ENCODE measurements at regions not wholly inside any gene's neighbourhood (a gene's known extent, or its start where the extent isn't known, plus 50 kb on each side); places are given as distances from the start of the nearest gene placed in this dataset.

DNA sequence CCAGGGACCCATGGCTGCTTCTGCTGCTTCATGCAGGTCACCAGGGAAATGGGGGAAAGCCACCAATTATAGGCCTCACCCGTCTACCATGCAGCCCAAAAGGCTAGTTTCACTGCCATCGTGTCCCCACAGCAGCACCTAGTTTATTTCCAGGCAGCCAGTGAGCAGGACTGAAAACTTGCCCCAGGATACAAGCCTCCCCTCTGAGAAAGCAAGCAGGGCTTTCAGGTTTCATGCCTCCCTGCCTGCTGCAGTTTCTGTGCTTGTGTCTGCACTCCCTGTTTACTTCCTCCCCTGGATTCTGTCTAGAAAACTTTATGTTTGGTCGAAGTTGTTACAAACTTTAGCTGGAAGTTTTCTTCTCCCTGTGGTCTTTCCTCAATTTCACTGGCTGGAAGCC is 319.1 kb downstream of the ANXA1 start:
- no peak for DNase-seq

DNA sequence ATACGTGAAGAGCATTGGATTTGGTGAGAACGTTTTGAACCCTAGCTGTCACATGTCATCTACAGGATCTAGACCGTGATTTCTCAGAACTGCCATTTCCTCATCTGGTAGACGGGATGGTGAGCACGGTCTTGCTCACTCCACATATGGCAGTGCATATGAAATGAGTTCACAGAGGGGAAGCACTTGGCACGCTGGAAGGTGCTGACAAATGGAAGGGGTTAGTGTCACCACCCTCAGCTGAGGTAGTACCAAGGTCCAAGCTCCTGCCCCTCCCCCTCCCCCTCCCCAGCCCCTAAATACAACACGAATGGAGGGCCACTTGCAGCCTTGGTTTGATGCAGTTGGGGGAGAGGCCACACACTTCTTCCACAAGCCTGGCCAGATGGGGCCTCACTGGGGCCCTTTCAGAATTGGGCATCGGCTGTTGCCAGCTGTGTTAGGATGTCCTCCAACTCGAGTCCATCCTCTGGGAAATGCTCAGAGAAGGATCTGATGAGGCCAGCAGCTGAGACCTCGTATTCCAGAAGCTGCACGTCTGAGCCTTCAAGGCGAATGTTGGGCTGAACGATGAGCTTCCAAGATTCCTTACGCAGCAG is 322.4 kb downstream of the ANXA1 start:
- DNase-seq = no peak

DNA sequence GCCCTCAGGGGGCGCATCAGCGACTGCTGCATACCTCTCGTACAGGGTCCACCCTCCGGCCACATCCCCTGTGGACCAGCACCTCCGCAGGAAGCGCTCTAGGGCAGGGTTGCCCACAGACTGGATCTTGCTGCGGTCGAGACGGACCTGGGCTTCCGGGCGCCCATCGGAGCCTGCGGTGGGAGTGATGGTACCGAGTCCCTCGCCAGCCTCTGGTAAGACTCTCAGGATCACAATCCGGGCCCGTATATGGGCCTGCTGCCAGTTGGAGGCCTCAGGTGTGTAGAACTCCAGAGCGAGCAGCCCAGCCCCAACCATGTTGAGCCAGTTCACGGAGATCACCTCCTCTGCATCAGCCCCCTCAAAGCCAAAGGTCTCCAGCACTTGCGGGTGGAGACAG is 323.0 kb downstream of the ANXA1 start:
- DNase-seq = no peak

DNA sequence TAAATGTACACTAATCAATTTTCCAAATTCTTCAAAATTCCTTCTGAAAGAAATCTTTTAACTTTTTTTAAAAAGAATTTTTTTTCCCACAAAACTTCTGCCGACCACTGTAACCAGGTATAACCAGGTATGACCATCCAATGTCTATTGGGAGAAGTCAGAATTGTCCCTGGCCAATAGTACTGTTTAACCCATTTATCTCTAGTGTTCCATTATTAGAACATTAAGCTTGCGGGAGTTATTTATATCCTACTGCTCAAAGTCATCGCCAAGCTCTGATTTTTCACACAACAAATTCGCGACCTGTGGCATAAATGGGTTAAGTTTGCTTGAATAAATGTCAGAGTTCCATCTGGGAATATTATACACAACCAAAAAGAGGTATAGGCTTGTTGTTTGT is 343.2 kb downstream of the ANXA1 start:
- DNase-seq = no peak

DNA sequence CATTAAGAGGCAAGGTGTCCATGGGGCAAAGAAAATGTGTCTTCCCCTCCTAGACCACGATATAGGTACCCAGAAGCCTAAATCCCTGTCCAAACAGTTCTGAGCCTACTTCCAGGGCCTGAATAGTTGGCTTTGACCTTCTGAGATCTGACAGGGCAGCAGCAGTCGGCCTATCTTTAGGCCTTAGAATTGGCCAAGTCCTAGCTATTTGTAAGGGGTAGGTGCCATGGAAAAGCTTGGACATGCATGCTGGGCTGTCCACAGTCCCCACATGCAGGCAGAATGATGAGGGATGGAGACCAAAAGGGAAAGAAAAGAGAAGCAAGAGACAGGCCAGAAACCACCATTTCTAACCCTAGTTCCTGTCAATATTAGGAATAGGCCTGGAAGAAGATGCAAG is 346.1 kb downstream of the ANXA1 start:
- DNase-seq = no peak

DNA sequence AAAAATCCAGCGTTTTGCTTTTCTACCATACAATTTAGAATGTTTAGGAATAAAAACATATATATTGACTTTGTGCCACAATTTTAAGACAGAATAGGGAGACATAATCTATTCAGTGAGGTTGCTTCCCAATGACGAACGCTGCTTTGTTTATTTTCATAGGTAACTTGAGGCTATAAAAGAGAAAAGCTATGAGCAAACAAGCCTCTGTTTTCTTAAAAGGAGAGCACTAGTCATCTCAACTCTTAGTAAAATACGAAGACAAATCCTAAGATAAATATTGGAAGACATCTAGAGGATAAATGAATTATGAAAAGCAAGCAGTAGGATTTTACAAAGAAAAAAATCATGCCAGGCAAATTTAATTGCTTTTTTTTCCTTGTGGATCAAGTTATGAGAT is 363.6 kb downstream of the ANXA1 start:
- DNase-seq = no peak

DNA sequence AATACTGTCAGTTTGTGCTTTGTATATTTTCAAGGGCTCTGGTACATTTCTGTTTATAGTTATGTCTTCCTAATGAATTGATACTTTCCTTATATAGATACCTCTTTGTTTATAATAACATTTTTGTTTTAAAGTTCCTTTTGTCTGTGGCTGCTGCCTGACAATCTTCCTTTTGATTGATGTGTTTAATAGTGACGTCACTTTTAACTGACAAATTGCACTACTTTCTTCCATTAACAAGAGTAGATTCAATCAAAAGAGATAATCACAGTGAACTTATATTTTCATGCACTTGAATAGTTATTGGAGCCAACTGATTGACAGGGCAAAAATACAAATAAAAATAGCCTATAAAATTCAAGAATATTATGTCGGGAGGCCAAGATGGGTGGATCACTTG is 371.7 kb downstream of the ANXA1 start:
- no peak for DNase-seq

DNA sequence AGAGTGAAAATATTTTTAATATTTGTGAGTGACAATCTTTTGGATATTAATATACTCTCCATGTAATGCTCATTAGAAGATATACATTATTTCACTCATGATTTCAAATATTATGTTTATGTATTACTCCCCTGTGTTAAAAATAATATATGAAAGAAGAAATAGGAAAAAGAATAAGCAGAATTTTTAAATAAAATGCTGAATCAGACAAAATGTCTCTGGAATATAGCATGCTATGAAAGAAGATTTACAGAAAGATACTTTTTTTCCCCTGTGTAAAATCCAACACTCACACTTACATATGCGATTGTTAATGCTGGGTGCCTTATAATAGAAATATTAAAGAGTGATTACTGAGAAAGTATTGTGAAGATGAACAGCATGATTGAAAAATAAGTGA is 373.7 kb downstream of the ANXA1 start:
- DNase-seq = no peak

DNA sequence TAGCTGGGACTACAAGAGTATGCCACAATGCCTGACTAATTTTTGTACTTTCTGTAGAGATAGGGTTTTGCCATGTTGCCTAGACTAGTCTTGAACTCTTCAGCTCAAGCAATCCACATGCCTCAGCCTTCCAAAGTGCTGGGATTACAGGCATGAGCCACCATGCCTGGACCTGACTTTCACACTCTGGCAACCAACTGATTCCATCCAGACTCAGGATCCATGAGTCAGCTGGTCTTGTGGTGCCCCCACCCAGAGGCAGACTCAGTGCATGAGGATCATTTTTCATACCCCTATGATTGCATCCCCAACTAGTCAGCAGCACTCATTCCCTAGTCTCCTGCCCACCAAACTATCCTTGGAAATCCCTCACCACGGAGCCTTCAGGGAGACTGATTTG is 375.9 kb downstream of the ANXA1 start:
- DNase-seq = no peak

DNA sequence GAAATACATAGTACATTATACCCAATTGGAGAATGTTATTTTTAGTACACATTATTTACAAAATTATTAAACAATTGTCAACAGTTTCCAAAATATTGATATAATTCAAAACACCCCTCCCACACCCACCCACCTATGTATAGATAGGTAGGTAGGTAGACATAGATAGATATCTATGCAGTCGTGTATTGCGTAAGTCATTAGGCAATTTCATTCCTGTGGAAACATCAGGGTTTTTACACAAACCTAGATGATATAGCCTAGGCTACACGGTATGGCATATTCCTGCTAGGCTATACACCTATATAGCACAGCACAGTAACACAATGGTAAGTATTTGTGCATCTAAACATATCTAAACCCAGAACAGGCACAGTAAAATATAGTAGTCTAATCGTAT is 377.3 kb downstream of the ANXA1 start:
- no peak for DNase-seq

DNA sequence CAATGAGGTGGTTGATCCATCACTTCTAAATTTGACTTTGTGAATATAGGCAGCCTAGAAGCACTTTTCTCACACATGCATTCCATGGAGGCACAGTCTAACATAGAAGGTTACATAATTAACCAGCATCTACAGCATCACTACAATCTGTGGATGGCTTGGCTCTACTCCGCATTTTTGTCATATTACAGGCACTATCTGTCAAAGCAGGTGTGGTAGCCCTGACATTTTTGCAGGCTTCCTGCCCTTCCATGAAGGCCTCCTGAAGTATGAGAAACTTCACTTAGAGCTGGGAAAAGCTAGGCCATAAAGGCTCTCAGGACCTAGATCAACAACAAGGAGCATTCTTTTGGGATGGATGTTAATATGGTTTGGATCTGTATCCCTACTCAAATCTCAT is 378.0 kb downstream of the ANXA1 start:
- no peak for DNase-seq

DNA sequence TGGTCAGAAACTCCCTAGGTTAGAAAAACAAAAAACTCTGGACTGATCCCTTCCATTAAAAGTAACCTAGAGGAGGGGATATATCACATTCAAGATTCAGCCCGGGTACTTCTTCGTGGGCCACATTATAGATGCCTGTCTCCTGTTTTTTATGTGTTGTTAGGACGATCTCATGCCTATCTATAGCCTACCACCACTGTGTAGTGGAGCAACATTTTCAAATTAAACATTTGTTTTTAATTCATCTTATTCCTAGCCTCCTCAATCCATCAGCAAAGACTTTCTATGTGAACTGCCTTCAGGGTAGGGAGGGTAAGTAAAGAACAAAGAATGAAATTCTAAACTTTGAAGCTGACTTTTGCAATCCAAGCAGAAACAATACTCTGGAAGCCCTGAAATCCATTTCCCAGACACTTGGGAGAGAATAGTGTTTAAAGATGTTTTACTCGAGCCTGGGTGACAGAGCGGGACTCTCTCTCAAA is 379.4 kb downstream of the ANXA1 start:
- no peak for DNase-seq

DNA sequence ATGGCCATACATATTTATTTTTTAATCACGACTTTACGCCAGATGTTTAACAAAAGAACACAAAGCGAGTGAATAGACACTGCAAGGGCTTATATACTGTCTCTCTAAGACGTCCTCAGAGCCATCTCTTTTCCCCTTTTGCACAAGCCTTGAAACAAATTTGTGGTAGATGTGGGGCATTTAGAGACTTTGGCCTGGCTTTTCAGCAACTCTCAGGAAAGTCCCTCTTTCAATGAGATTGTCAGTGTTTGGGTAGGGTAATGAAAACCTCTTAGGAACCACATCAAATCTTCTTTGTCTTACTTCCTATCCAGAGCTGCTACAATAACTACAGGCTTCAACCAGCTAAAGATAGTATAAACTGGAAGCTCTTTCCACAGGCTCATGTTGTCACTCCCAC is 380.0 kb downstream of the ANXA1 start:
- no peak for DNase-seq

DNA sequence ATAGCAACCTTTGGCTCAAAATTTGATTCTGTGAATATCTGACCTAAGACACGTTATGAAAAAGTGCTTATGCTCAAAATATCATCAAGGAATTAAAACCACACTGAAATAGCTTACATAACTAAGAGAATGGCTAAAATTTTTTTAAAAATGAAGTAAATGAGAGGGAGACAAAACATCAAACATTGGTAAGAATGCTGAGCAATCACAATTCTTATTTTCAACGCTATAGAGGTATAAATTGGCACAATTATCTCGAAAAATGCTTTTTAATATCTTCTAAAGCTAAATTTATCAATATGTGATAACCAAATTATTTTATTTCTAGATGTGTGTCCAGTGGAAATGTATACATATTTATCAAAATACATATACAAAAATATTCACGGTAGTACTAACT is 381.3 kb downstream of the ANXA1 start:
- DNase-seq = no peak

DNA sequence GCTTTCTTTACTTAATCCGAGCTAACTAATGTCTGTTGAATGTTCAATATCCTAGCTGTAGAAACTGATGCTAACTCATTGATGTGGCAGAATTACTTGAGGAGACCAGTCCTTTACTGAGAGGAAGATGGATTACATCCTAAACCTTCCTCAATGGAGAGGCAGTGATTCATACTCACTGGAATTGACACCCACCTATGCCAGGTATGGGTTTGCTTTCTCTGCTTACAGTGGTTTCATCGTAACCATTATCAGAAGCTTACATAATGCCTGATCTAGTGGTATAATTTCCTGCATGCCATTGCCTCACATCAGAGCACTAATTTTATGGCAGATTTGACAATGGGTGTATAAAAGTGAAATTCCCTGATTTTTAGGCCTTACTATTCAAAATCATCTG is 384.7 kb downstream of the ANXA1 start:
- no peak for DNase-seq

DNA sequence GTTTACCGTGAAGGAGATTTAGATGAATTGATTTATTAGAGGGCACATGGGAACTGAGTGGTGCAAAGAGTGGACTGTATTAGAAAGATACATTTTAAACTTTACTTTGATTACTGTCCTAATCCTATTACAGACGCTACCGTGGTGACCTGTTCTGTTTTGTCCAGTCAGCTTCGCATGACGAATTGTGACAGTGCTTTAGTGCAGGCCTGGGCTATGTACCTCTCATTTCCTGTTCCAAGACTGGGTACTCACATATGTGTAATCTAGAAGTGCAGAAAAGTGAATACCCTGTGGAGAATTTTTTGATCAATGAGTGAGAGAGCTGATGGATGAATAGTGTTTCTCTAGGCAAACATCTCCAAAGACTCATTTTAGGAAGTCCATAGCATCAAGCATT is 385.9 kb downstream of the ANXA1 start:
- DNase-seq = no peak

DNA sequence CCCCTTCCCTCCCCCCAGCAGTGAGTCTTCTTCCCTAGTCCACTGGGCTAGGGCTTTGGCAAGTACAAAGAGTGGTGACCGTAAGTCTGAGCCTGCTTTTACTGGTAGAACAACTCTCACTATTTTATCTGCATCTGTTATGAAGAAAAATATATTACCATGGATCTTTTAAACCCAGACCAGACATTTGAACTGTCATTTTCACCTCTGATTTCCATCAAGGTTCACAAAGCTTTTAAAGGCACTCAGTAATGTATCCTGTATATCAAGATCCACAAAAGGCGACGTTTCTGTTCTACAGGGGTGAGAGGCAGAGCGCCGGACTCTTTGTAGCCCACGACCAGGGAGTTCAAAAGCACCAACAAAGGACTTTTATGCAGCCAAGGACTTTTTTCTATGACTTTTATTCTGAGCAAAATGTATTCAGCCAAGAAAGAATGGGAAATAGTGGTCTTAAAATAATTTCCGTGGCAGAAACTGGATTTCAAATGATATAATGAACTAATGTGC is 388.3 kb downstream of the ANXA1 start:
- DNase-seq = no peak

DNA sequence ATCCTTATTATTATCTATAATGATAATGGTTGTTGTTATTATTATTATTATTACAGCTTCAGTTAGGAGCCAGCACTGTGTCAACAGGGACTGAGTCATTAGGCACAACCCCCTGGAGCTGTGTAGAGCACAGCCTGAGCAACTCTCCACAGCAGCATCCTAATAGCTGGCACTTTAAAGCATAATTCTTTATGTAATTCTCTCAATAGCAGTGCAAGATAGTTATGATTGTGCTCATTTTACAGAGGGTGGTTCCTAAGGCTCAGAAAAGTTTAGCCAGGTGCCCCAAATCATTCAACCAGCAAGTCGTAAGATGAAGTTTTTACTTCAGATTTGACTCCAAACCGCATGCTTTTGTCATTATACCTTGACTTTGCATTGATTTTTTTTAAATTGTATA is 390.3 kb downstream of the ANXA1 start:
- DNase-seq = no peak

DNA sequence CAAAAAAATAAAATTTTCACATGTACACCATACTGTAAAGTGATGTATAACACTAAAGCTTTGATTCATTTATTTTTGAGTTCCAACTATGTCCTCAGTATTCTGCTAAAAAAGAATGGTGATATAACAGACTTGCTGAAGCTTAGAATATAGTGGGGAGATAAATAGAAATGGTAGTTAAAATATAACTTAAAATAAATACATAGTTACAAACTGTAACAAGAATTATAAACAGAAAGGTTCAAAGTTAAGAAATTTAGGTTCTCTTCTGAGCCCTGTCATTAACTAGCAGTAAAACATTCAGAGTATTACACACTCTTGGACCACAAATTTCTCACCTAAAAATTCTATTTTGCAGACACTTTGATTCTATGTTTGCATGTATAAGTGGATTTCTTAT is 392.1 kb downstream of the ANXA1 start:
- no peak for DNase-seq

DNA sequence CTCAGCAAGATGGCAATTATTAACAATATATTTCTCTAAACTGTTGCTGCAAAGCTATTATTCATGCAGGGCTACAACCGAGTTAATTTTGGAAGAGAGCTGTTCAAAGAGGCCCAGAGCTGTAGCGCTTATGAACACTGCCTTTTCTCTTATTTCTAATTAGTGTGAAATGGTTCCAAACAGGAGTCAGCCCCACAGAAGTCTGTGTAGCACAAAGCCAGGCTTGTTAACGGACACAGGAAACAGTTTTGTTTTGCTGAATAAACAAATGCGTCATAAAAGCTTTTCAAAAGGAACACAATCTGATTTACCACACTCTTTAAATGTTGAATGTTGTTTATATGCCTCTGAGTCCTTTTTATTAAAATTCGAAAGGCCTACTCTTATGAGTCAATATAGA is 396.5 kb downstream of the ANXA1 start:
- no peak for DNase-seq

DNA sequence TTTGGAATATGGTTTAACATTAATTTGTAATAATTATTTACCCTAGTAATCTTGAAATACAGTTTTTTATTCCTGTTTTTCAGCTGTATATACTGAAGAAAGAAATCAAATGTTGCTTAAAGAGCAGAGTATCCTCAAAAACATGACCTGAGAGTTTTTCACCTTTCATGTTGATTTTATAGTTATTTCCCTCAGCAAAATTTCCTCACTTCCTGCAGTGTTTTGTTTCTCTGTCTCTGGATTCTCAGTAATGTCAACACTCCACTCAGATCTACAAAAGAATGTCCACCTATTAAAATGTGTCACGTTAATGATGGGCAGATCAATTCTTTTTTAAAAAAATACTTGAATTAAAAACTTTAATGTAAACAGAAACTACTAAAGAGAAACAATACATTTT is 398.3 kb downstream of the ANXA1 start:
- DNase-seq = no peak

DNA sequence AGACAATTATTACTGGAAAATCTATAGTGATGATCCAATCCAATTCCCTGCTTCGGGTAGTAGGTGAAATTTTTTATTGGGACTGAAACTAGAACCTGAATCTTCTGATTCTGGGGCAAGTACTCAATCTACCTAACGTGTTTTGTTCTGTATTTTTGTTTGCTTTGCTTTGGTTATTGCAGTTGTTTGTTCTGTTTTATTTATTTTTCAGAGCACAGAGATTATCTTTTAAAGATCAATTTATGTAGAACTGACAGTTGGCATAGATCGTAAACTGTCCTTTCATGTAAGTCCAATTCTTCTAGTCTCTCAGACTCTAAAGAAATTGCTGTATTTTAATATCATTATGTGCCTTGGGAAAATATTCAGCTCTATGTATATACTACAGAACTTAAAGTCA is 401.6 kb downstream of the ANXA1 start:
- DNase-seq = no peak

DNA sequence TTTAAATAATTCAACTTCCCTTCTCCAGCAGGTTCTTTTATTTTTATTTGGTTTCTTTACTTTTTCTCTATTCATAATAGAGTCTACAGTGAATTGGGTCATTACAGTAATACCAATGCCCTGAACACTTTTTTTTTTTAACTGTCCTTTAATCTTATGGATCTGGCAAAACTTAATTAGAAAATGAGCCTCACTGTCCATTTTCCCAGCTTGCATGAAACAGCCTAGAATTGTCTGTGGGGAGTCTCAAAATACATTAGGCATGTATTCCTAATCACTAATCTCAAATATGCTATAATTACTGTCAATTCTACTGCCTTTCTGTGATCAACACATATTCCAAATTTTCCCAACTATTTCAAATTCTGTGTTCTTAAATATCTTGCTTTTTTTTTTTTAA is 406.8 kb downstream of the ANXA1 start:
- no peak for DNase-seq

DNA sequence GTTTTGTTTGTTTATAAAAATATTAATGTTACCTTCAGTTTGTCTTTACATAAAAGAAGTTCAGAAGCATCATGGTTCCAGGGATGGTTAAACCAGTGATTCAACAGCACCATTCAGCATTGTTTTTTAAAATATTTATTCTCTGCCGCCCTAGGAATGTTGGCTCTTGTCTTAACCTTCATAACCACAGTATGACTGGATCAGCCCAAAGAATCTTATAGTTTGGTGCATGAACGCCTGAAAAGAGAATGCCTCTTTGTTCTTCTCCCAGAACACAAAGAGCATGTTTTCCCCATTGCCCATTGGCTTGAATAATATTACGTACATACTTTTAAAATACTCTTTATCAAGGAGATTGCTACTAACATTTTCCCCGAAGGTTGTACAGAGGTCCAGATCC is 413.4 kb downstream of the ANXA1 start:
- DNase-seq = no peak

DNA sequence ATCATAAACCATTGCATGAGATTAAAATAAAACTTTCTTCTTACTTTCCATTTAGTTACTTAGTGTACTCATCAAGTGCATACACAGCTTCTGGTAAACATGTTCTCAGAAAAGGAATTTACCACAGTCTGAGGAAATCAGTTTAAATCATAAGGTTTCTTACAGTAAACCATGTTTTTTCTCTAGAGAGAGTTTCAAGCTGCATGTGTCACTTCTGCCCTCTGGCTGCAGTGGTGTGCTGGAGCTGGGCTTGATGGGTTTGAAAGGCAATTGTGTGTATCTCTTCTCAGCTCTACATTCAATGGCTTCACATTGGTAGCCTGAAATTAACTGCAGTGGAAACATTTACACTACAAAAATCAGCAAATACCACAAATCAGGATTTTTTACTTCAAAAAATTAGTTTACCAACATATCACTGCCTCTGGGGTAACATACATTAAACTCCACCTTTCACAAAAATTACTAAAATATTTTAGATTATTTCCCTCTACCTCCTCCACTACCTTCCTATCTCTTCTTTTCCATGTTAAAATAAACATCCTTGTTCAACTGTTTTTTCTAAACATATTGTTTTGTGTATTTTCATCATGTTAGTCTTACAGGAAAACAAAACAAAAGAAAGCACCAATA is 414.3 kb downstream of the ANXA1 start:
- DNase-seq = no peak

Data from activated CD4-positive, alpha-beta T cell treated with anti-CD3 and anti-CD28 coated beads, Interleukin-2, Interleukin-6, amounts not matched to agents 100 ng/mL and 50 ng/mL, durations not matched to agents 16 hours and 8 hours (primary cell).